ENCODE measurements at regions not wholly inside any gene's neighbourhood (a gene's known extent, or its start where the extent isn't known, plus 50 kb on each side); places are given as distances from the start of the nearest gene placed in this dataset.

- no peak for TF ChIP-seq CTCF (IDR thresholded peaks at IDR 0.05; ENCODE audit: low read depth, low read length, missing control alignments)
- DNase-seq (ENCODE audit: low read depth): no peak
- H3K4me3 ChIP-seq (ENCODE audit: low read depth, low read length): no peak overlapping the region
Observed at GRCh38 chr13:99655351-99656091, 154.2 kb downstream of the TM9SF2 start.

GRCh38 chr13:99654076-99654475, 152.8 kb downstream of the TM9SF2 start:
- no peak for TF ChIP-seq CTCF (IDR thresholded peaks at IDR 0.05; ENCODE audit: low read depth, low read length, missing control alignments)
- no peak overlapping the region for H3K4me3 ChIP-seq (ENCODE audit: low read depth, low read length)
- DNase-seq (ENCODE audit: low read depth): no peak

- H3K4me3 ChIP-seq (ENCODE audit: low read depth, low read length): no peak overlapping the region
- DNase-seq (ENCODE audit: low read depth): no peak
- no peak for TF ChIP-seq CTCF (IDR thresholded peaks at IDR 0.05; ENCODE audit: low read depth, low read length, missing control alignments)
Observed at GRCh38 chr13:99653526-99653925, 152.3 kb downstream of the TM9SF2 start.

GRCh38 chr13:99652901-99653300, 151.6 kb downstream of the TM9SF2 start:
- TF ChIP-seq CTCF (IDR thresholded peaks at IDR 0.05; ENCODE audit: low read depth, low read length, missing control alignments): no peak
- no peak for DNase-seq (ENCODE audit: low read depth)

GRCh38 chr13:99652141-99652540, 150.9 kb downstream of the TM9SF2 start:
- DNase-seq (ENCODE audit: low read depth): no peak
- H3K4me3 ChIP-seq (ENCODE audit: low read depth, low read length): no peak overlapping the region
- no peak for TF ChIP-seq CTCF (IDR thresholded peaks at IDR 0.05; ENCODE audit: low read depth, low read length, missing control alignments)

More at GRCh38 chr13:99652901-99653300, 151.6 kb downstream of the TM9SF2 start:
- H3K4me3 ChIP-seq (ENCODE audit: low read depth, low read length): no peak overlapping the region

GRCh38 chr13:99651016-99651415, 149.7 kb downstream of the TM9SF2 start:
- no peak for TF ChIP-seq CTCF (IDR thresholded peaks at IDR 0.05; ENCODE audit: low read depth, low read length, missing control alignments)
- no peak overlapping the region for H3K4me3 ChIP-seq (ENCODE audit: low read depth, low read length)
- no peak for DNase-seq (ENCODE audit: low read depth)

- H3K4me3 ChIP-seq (ENCODE audit: low read depth, low read length): no peak overlapping the region
- no peak for DNase-seq (ENCODE audit: low read depth)
- TF ChIP-seq CTCF (IDR thresholded peaks at IDR 0.05; ENCODE audit: low read depth, low read length, missing control alignments): no peak
Observed at GRCh38 chr13:99650410-99650809, 149.1 kb downstream of the TM9SF2 start.
